ENCODE measurements at regions not wholly inside any gene's neighbourhood (a gene's known extent, or its start where the extent isn't known, plus 50 kb on each side); places are given as distances from the start of the nearest gene placed in this dataset.
"Not testable (repeated sequence)": the region's sequence is repeated elsewhere in the genome, so short reads cannot be mapped to it uniquely, and the experiment has no call there.

GRCh38 chr6:27720607-27721580 lies 191.3 kb downstream of the OR2B2 start:
- no peak for DNase-seq

GRCh38 chr6:27719039-27719438 lies 193.2 kb downstream of the OR2B2 start:
- not testable (repeated sequence) for DNase-seq

- DNase-seq, result no peak
Measured at GRCh38 chr6:27706431-27706830, 205.8 kb downstream of the OR2B2 start.

DNA sequence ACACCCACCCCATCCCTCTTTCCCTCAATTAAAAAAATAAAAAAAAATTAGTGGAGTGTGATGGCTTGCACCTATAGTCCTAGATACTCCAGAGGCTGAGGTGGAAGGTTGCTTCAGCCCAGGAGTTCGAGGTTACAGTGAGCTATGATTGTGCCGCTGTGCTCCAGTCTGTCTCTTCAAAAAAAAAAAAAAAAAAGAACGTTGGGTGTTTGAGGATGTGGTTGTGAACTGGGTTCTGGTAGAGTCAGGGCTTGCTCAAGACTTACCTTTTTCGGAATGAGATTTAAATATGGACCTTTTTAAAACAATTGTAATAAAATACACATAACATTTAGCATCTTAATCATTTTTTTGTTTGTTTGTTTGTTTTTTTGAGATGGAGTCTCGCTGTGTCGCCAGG lies 211.9 kb downstream of the OR2B2 start:
- no peak for DNase-seq

DNA sequence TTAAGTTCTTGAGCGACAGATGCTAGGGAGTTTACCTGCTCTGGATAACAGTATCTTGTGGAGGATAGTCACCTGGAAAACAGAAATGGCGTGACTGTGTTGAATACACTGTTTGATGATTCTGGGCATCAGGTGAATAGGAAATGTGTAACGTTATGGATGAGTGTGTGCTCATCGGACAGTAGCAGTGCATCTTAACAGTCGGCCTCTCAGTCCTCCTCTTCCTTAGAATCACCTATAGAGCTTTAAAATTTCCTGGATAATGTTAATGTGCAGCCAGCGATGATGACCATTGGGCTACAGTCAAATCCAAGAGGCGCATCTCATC lies 217.7 kb downstream of the OR2B2 start:
- no peak for DNase-seq

- DNase-seq, result peak; percentile 9
Measured at GRCh38 chr6:27693766-27694546, 218.2 kb downstream of the OR2B2 start.

GRCh38 chr6:27692133-27692532 lies 219.2 kb upstream of the ZNF184 start:
- not testable (repeated sequence) for DNase-seq

- peak; percentile 91 for DNase-seq
Measured at GRCh38 chr6:27688014-27688586, 215.2 kb upstream of the ZNF184 start.

GRCh38 chr6:27687154-27688013 lies 214.5 kb upstream of the ZNF184 start:
- DNase-seq, result peak; percentile 61

DNA sequence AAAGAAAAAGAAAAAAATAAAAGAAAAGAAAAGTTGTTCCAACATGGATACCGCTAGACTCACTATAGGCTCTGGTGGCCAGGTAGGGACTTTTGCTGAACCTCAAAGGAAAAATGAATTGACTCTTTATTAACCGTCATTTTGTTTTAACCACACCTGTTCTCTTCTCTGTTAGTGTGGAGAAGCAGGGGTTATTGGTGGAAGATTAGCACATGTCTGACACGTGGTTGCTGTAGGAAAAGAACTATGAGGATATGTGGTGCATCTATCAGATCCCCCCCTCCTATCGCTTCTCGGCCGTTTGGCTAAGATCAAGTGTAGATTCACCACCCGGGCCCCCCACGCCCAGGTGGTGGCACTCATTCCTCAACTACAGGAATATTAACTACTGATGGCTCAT lies 212.4 kb upstream of the ZNF184 start:
- DNase-seq, result no peak

DNA sequence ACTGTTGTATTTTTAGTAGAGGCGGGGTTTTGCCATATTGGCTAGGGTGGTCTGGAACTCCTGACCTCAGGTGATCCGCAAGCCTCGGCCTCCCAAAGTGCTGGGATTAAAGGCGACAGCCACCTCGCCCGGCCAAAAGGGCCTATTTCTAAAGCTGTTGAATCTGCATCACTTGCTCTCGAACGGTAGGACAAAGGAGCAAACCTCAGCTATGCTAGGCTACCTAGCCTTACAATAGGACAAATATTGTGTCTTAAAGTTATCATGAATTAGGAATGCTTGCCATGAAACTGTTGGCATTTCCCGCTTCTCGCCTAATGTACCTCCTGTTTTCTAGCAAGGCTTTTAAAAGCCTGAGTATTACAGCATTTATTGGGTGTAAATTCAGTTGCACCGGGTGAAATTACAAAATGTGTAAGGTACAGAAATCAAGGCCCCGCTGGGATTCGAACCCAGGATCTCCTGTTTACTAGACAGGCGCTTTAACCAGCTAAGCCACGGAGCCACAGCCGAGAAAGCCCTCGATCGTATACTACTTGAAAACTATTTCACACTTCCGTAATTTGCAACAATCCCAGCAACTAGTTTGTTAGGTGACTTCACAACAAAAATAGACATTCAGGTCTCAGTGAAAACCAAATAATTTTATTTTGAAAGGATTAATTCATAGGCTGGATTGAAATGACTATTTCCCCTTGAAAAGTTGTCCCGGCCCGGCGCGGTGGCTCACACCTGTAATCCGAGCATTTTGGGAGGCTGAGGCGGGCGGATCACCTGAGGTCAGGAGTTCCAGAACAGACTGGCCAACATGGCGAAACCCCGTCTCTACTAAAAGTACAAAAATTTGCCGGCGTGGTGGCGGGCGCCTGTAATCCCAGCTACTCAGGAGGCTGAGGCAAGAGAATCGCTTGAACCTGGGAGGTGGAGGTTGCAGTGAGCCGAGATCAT lies 211.6 kb upstream of the ZNF184 start:
- peak; percentile 36 for DNase-seq

- DNase-seq, result no peak
Measured at GRCh38 chr6:27679964-27680694, 207.2 kb upstream of the ZNF184 start.

- no peak for DNase-seq
Measured at GRCh38 chr6:27679308-27679963, 206.5 kb upstream of the ZNF184 start.

DNA sequence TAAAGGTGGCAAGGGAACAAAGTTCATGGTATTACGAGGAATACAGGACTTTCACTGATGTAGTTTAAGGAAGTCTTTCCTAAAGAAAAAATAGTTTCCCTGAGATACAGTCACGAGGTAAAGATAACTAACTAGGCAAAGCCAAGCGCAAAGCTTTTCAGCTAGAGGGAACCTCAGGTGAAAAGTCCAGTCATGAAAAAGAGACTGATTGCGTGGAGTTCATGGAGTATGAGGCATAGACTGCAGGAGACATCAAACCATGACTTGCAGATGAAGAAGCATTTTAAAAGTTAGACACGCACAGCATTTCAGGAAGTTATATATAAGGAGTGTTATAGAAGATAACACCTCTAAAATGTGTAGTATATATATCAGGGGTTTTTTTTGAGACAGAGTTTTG lies 205.6 kb upstream of the ZNF184 start:
- DNase-seq, result no peak

DNA sequence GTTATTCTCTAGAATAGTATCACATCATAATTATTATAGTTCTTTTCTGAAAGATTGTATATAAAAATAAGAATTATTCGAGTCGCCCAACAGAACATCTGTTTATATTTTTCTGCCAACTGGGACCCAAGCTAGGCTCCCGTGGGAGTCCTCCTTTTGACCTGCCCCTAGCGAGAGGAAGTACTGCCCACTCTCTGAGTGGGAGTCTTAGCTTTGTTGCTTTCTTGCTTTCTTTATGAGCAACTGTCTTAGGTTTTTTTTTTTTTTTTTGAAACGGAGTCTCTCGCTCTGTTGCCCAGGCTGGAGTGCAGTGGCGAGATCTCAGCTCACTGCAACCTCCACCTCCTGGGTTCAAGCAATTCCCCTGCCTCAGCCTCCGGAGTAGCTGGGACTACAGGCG lies 202.0 kb upstream of the ZNF184 start:
- DNase-seq, result no peak

DNA sequence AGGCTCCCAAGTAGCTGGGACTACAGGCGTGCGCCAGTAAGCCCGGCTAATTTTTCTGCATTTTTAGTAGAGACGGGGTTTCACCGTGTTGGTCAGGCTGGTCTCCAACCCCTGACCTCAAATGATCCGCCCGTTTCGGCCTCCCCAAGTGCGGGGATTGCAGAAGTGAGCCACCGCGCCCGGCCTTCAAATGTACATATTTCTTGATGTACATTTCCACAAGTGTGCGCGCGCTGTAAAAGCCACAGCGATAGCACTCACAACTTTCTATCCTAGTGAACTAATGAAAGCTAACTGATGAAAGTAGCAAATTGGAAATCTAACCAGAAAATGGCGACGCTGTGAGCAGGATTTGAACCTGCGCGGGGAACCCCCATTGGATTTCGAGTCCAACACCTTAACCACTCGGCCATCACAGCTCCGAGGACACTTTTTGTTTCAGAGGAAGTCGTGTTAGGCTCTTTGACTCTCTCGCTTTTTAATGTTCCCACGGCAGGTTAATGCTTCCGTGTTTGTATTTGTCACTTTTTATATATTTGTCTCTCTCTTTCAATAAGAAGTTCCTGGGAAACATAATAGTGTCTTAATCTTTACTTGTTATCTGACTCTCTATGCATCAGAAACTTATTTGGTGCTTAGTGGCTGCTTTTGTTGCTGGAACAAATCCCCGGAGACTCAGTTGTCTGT lies 199.4 kb upstream of the ZNF184 start:
- DNase-seq, result peak; percentile 78

GRCh38 chr6:27669624-27670301 lies 196.9 kb upstream of the ZNF184 start:
- no peak for DNase-seq

DNA sequence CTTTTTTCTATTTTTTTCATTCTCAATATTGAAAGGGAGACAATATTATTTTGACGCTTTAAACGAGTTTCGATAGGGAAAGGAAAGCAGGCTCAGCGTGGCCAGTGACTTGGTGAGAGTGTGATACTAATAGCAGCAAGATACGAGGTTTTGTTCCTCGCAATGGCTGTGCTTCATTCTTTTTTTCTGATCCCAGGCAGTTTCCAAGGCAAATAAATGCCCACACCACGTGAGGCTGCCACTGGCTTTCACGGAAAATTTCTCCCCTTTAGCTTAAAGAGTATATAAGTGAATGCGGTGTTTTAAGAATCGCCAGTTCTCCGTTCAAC lies 196.4 kb upstream of the ZNF184 start:
- no peak for DNase-seq
